Calu3 (cell line): ENCODE measurements at regions not wholly inside any gene's neighbourhood (a gene's known extent, or its start where the extent isn't known, plus 50 kb on each side); places are given as distances from the start of the nearest gene placed in this dataset.

Experiments
- BruUV-seq: library from RNA; stranded (reverse); fragments of 400-500 nt; replicated peaks from 2 replicates; lab custom pipeline; 2021; lab: Mats Ljungman, UMichigan
- CTCF ChIA-PET: fragments of 300-600 bp; sonication (Branson Sonifier 250); formaldehyde crosslinking; loops from one replicate; lab custom pipeline; 2022; ENCODE audit warnings: antibody characterized with exemption; lab: Charles Lee
- DNase-seq: peaks from one replicate; pipeline ENCODE4 v3.0.0; 2022
- H3K27ac Mint-ChIP-seq: one replicate; pipeline ENCODE4 v1.8.0; 2022; ENCODE audit warnings: mixed read lengths; ENCODE audit not compliant: unreplicated experiment
- H3K27me3 Mint-ChIP-seq: one replicate; pipeline ENCODE4 v1.8.0; 2022; ENCODE audit warnings: mixed read lengths; ENCODE audit not compliant: unreplicated experiment
- H3K36me3 Mint-ChIP-seq: one replicate; pipeline ENCODE4 v1.8.0; 2022; ENCODE audit warnings: mild to moderate bottlenecking, moderate library complexity, mixed read lengths; ENCODE audit not compliant: insufficient read depth, unreplicated experiment
- H3K4me1 Mint-ChIP-seq: one replicate; pipeline ENCODE4 v1.8.0; 2022; ENCODE audit warnings: mild to moderate bottlenecking, low read depth, mixed read lengths; ENCODE audit not compliant: unreplicated experiment
- H3K4me3 Mint-ChIP-seq: one replicate; pipeline ENCODE4 v1.8.0; 2022; ENCODE audit warnings: mild to moderate bottlenecking, low read depth, moderate library complexity, mixed read lengths; ENCODE audit not compliant: unreplicated experiment
- H3K9me3 Mint-ChIP-seq: one replicate; pipeline ENCODE4 v1.8.0; 2022; ENCODE audit warnings: low read depth, mixed read lengths; ENCODE audit not compliant: unreplicated experiment
- intact Hi-C: fragments of 100-400 bp; cut with micrococcal nuclease; formaldehyde crosslinking; loops from one replicate; pipeline ENCODE4 v1.10.0; 2022; ENCODE audit not compliant: unreplicated experiment
- TF ChIP-seq, protein P1 (sequence below): fragments of 200-600 bp; IDR thresholded peaks from one replicate; pipeline ENCODE4 v1.8.0; 2022; ENCODE audit warnings: antibody characterized with exemption; ENCODE audit not compliant: unreplicated experiment

GRCh38 chr5:68838157-68838718 lies 255.6 kb upstream of the SLC30A5 start:
- H3K9me3 Mint-ChIP-seq: no peaks in the 10 kb centered on the region
- no peak overlapping the region for H3K27ac Mint-ChIP-seq
- CTCF ChIA-PET: no interaction called here
- TF ChIP-seq, protein P1, sequence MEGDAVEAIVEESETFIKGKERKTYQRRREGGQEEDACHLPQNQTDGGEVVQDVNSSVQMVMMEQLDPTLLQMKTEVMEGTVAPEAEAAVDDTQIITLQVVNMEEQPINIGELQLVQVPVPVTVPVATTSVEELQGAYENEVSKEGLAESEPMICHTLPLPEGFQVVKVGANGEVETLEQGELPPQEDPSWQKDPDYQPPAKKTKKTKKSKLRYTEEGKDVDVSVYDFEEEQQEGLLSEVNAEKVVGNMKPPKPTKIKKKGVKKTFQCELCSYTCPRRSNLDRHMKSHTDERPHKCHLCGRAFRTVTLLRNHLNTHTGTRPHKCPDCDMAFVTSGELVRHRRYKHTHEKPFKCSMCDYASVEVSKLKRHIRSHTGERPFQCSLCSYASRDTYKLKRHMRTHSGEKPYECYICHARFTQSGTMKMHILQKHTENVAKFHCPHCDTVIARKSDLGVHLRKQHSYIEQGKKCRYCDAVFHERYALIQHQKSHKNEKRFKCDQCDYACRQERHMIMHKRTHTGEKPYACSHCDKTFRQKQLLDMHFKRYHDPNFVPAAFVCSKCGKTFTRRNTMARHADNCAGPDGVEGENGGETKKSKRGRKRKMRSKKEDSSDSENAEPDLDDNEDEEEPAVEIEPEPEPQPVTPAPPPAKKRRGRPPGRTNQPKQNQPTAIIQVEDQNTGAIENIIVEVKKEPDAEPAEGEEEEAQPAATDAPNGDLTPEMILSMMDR: no peak
- no peaks in the 10 kb centered on the region for H3K36me3 Mint-ChIP-seq
- DNase-seq: no peak
- no TSS peak for BruUV-seq
- H3K27me3 Mint-ChIP-seq: no peaks in the 10 kb centered on the region
- no peaks in the 10 kb centered on the region for H3K4me1 Mint-ChIP-seq
- H3K4me3 Mint-ChIP-seq: no peak overlapping the region
- intact Hi-C loops: no loop called here

DNA sequence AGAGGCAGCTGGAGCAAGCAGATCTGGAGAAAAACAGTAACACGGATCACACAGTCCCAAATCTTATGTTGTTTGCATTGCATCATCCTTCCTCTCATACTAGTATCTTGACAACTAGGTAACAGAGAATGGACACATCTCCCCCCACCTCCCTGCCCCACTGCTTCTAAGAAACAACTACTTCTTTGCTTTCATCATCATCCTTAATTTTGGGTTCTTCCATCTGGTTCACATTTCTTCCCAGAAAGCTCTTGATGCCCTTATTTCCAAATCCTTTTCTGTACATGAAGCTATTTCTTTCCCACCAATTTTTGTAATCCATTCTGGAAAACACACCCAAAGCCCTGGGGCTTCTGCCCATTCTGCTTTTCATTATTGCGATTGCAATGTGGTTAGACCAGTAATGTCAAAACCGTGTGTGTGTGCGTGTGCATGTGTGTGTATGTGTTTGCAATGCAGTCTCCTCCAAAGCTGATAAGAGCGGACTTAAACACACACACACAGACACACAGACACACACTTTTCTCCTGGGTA lies 254.7 kb upstream of the SLC30A5 start:
- Mint-ChIP-seq H3K4me3 (no peak overlapping the region), H3K27ac (no peak overlapping the region), H3K9me3 (no peaks in the 10 kb centered on the region), H3K36me3 (no peaks in the 10 kb centered on the region), H3K4me1 (no peaks in the 10 kb centered on the region), H3K27me3 (no peaks in the 10 kb centered on the region)
- CTCF ChIA-PET: no interaction called here
- intact Hi-C loops: no loop called here
- DNase-seq: no peak
- TF ChIP-seq, protein P1: no peak
- no TSS peak for BruUV-seq

GRCh38 chr5:68843624-68844364 lies 250.0 kb upstream of the SLC30A5 start:
- Mint-ChIP-seq H3K4me3 (no peak overlapping the region), H3K27ac (no peak overlapping the region), H3K36me3 (no peaks in the 10 kb centered on the region), H3K27me3 (peaks cover 19% of the 10 kb centered on the region), H3K9me3 (no peaks in the 10 kb centered on the region), H3K4me1 (no peaks in the 10 kb centered on the region)
- TF ChIP-seq, protein P1: no peak
- intact Hi-C loops: no loop called here
- no TSS peak for BruUV-seq
- CTCF ChIA-PET: no interaction called here
- no peak for DNase-seq

DNA sequence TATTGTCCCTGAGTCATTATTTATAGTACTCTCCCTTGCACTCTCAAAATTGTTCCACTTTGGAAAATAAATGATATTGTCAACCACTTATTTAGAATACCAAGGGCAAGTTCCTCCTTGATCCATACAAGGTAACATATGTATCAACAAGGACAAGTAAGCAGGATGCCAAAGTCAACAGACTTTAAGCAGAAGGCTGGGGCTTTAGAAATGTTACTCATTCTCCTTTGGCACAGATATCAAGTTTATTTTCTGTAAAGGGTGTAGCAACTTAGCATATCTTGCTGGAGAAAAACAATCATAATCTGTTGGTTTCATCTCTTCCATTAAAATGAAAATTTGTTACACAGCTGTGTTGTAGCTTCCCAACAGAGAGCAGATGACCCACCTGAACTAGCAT lies 248.7 kb upstream of the SLC30A5 start:
- H3K27me3 Mint-ChIP-seq: peaks cover 19% of the 10 kb centered on the region
- BruUV-seq: no TSS peak
- no peaks in the 10 kb centered on the region for H3K4me1 Mint-ChIP-seq
- no peaks in the 10 kb centered on the region for H3K36me3 Mint-ChIP-seq
- no peak for DNase-seq
- intact Hi-C loops: no loop called here
- CTCF ChIA-PET: no interaction called here
- no peaks in the 10 kb centered on the region for H3K9me3 Mint-ChIP-seq
- no peak overlapping the region for H3K4me3 Mint-ChIP-seq
- TF ChIP-seq, protein P1: no peak
- H3K27ac Mint-ChIP-seq: no peak overlapping the region
